H9 (cell line): ENCODE measurements at regions not wholly inside any gene's neighbourhood (a gene's known extent, or its start where the extent isn't known, plus 50 kb on each side); places are given as distances from the start of the nearest gene placed in this dataset.

Experiments used
- DNase-seq: peaks from one replicate; pipeline ENCODE4 v3.0.0-alpha.2; 2017
- H2AFZ ChIP-seq: one replicate; pipeline ENCODE4 v1.6.1; 2013; ENCODE audit warnings: mild to moderate bottlenecking, low read length, control low read depth, moderate library complexity
- H2AK5ac ChIP-seq: 2 replicates; pipeline ENCODE4 v1.6.1; 2013; ENCODE audit warnings: low read length, control low read depth, mixed read lengths; ENCODE audit not compliant: insufficient read length
- H2BK120ac ChIP-seq: one replicate; pipeline ENCODE4 v1.6.1; 2013; ENCODE audit warnings: low read depth, mild to moderate bottlenecking, low read length, control low read depth, inconsistent platforms; ENCODE audit not compliant: poor library complexity, severe bottlenecking
- H2BK12ac ChIP-seq: 2 replicates; pipeline ENCODE4 v1.6.1; 2013; ENCODE audit warnings: low read length, control low read depth, mixed read lengths, low read depth; ENCODE audit not compliant: insufficient read length
- H2BK15ac ChIP-seq: 2 replicates; pipeline ENCODE4 v1.6.1; 2013; ENCODE audit warnings: low read depth, low read length, control low read depth
- H2BK20ac ChIP-seq: one replicate; pipeline ENCODE4 v1.6.1; 2013; ENCODE audit warnings: low read depth, mild to moderate bottlenecking, low read length, control low read depth, inconsistent platforms; ENCODE audit not compliant: poor library complexity, severe bottlenecking
- H2BK5ac ChIP-seq: 2 replicates; pipeline ENCODE4 v1.6.1; 2013; ENCODE audit warnings: low read length, control low read depth, mixed read lengths; ENCODE audit not compliant: insufficient read length
- H3K14ac ChIP-seq: 2 replicates; pipeline ENCODE4 v1.6.1; 2013; ENCODE audit warnings: low read length, control low read depth; ENCODE audit not compliant: insufficient read depth
- H3K18ac ChIP-seq: 2 replicates; pipeline ENCODE4 v1.6.1; 2013; ENCODE audit warnings: low read depth, mild to moderate bottlenecking, mixed read lengths, low read length, control low read depth; ENCODE audit not compliant: insufficient read length
- H3K23ac ChIP-seq: 2 replicates; pipeline ENCODE4 v1.6.1; 2013; ENCODE audit warnings: low read length, control low read depth, mixed read lengths, low read depth; ENCODE audit not compliant: insufficient read length
- H3K23me2 ChIP-seq: 2 replicates; pipeline ENCODE4 v1.6.1; 2013; ENCODE audit warnings: low read depth, mild to moderate bottlenecking, mixed read lengths, low read length, control low read depth; ENCODE audit not compliant: insufficient read length, poor library complexity, severe bottlenecking
- H3K27ac ChIP-seq: 2 replicates; pipeline ENCODE4 v1.5.1; 2013; ENCODE audit warnings: low read length, control low read depth, mixed read lengths, low read depth; ENCODE audit not compliant: insufficient read length
- H3K27me3 ChIP-seq: 2 replicates; pipeline ENCODE4 v1.6.1; 2013; ENCODE audit warnings: low read length, control low read depth, inconsistent platforms; ENCODE audit not compliant: insufficient read depth
- H3K4ac ChIP-seq: 2 replicates; pipeline ENCODE4 v1.6.1; 2013; ENCODE audit warnings: low read depth, mild to moderate bottlenecking, control low read depth, inconsistent platforms, low read length, moderate library complexity
- H3K4me1 ChIP-seq: 2 replicates; pipeline ENCODE4 v1.6.1; 2013; ENCODE audit warnings: low read length, control low read depth, inconsistent platforms; ENCODE audit not compliant: insufficient read depth
- H3K4me2 ChIP-seq: 2 replicates; pipeline ENCODE4 v1.6.1; 2013; ENCODE audit warnings: low read length, control low read depth, mixed read lengths; ENCODE audit not compliant: insufficient read length, insufficient read depth
- H3K56ac ChIP-seq: 2 replicates; pipeline ENCODE4 v1.6.1; 2013; ENCODE audit warnings: low read depth, mild to moderate bottlenecking, mixed read lengths, low read length, control low read depth; ENCODE audit not compliant: insufficient read length
- H3K79me1 ChIP-seq: 2 replicates; pipeline ENCODE4 v1.6.1; 2013; ENCODE audit warnings: low read depth, mild to moderate bottlenecking, moderate library complexity, low read length, control low read depth, inconsistent platforms; ENCODE audit not compliant: insufficient read depth, poor library complexity, severe bottlenecking
- H3K79me2 ChIP-seq: 2 replicates; pipeline ENCODE4 v1.6.1; 2013; ENCODE audit warnings: low read length, control low read depth, inconsistent platforms; ENCODE audit not compliant: insufficient read depth
- H3K9ac ChIP-seq: 2 replicates; pipeline ENCODE4 v1.6.1; 2013; ENCODE audit warnings: low read length, control low read depth, mixed read lengths; ENCODE audit not compliant: insufficient read length; ENCODE audit errors: extremely low read depth
- H3K9me3 ChIP-seq: one replicate; pipeline ENCODE4 v1.6.1; 2013; ENCODE audit warnings: low read depth, low read length, inconsistent platforms; ENCODE audit not compliant: control insufficient read depth
- H3T11ph ChIP-seq: one replicate; pipeline ENCODE4 v1.6.1; 2013; ENCODE audit warnings: mild to moderate bottlenecking, low read length, control low read depth, inconsistent platforms
- H4K20me1 ChIP-seq: one replicate; pipeline ENCODE4 v1.6.1; 2013; ENCODE audit not compliant: control insufficient read depth, insufficient read length, insufficient read depth
- H4K5ac ChIP-seq: 2 replicates; pipeline ENCODE4 v1.6.1; 2013; ENCODE audit warnings: low read depth, mild to moderate bottlenecking, mixed read lengths, low read length, control low read depth; ENCODE audit not compliant: insufficient read length
- H4K8ac ChIP-seq: replicated peaks from 2 replicates; pipeline ENCODE4 v1.6.1; 2013; ENCODE audit warnings: low read length, control low read depth, mixed read lengths, low read depth; ENCODE audit not compliant: insufficient read length
- H4K91ac ChIP-seq: 2 replicates; pipeline ENCODE4 v1.6.1; 2013; ENCODE audit warnings: low read depth, mild to moderate bottlenecking, moderate library complexity, mixed read lengths, low read length, control low read depth; ENCODE audit not compliant: insufficient read length
- H3K27ac Mint-ChIP-seq, 3 experiments: 2 replicates in 2 of 3; 3 replicates in 1 of 3; pipeline ENCODE4 v1.8.0; 2020 to 2021; ENCODE audit warnings: mixed read lengths in 3 of 3, mild to moderate bottlenecking in 1 of 3, moderate library complexity in 1 of 3
- H3K27me3 Mint-ChIP-seq: 2 replicates; pipeline ENCODE4 v1.8.0; 2021; ENCODE audit warnings: low read depth, mild to moderate bottlenecking, moderate library complexity, mixed read lengths
- H3K36me3 Mint-ChIP-seq, 3 experiments: 2 replicates in 2 of 3; 3 replicates in 1 of 3; pipeline ENCODE4 v1.8.0; 2020 to 2021; ENCODE audit warnings: low read depth in 3 of 3, mixed read lengths in 3 of 3; ENCODE audit not compliant: insufficient read depth in 1 of 3
- H3K4me1 Mint-ChIP-seq, 2 experiments: 2 replicates each; pipeline ENCODE4 v1.8.0; 2020; ENCODE audit warnings: mixed read lengths in 2 of 2
- H3K4me3 Mint-ChIP-seq, 2 experiments: 2 replicates in 1 of 2; 3 replicates in 1 of 2; pipeline ENCODE4 v1.8.0; 2020 to 2021; ENCODE audit warnings: mild to moderate bottlenecking in 2 of 2, mixed read lengths in 2 of 2, moderate library complexity in 1 of 2
- H3K9me3 Mint-ChIP-seq, 2 experiments: 2 replicates in 1 of 2; 3 replicates in 1 of 2; pipeline ENCODE4 v1.8.0; 2020; ENCODE audit warnings: mild to moderate bottlenecking in 2 of 2, mixed read lengths in 2 of 2, moderate library complexity in 1 of 2
- CTCF ChIP-seq: fragments of 200-600 bp; sonication (generic); conservative IDR thresholded peaks from 3 replicates; pipeline ENCODE4 v1.8.0; 2021; ENCODE audit warnings: antibody characterized with exemption, mild to moderate bottlenecking

DNA sequence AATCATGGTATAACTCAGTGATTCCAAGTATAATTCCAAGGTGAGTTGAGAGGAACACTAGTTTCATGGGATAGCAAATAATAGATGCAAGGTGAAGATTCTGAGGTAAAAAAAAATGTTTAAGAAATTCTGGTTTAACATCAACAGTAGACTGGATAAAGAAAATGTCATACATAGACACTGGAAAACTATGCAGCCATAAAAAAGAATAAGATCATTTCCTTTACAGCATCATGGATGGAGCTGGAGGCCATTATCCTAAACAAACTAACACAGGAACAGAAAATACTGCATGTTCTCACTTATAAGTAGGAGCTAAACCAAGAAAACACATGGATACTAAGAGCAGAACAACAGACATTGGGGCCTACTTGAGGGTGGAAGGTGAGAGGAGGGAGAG lies 54.6 kb upstream of the LEF1 start:
- Histone ChIP-seq H4K8ac (no peak overlapping the region), H3K18ac (no peak overlapping the region), H4K91ac (no peak overlapping the region), H2AK5ac (no peak overlapping the region), H2BK12ac (no peak overlapping the region), H3K79me1 (no peaks in the 10 kb centered on the region), H3K56ac (no peak overlapping the region), H3T11ph (no peak overlapping the region), H3K23ac (no peak overlapping the region), H3K27ac (no peak overlapping the region), H4K20me1 (no peaks in the 10 kb centered on the region), H3K4me1 (no peaks in the 10 kb centered on the region), H3K9me3 (no peaks in the 10 kb centered on the region), H3K9ac (no peak overlapping the region), H2BK5ac (no peak overlapping the region), H3K4me2 (no peak overlapping the region), H3K4ac (no peak overlapping the region), H2BK15ac (no peak overlapping the region), H3K79me2 (no peaks in the 10 kb centered on the region), H3K23me2 (no peaks in the 10 kb centered on the region), H2BK120ac (no peak overlapping the region), H2BK20ac (no peak overlapping the region), H4K5ac (no peak overlapping the region), H2AFZ (no peak overlapping the region), H3K27me3 (no peaks in the 10 kb centered on the region), H3K14ac (no peak overlapping the region)
- Mint-ChIP-seq H3K27ac (no peak overlapping the region), H3K9me3 (no peaks in the 10 kb centered on the region; a peak in 1 of 5 replicates), H3K4me1 (no peaks in the 10 kb centered on the region), H3K36me3 (no peaks in the 10 kb centered on the region; a peak in 1 of 7 replicates), H3K4me3 (no peak overlapping the region), H3K27me3 (peaks cover 6% of the 10 kb centered on the region)
- no peak for DNase-seq
- no peak for TF ChIP-seq CTCF
